Ovary (tissue), 3 donors: ENCODE measurements at regions not wholly inside any gene's neighbourhood (a gene's known extent, or its start where the extent isn't known, plus 50 kb on each side); places are given as distances from the start of the nearest gene placed in this dataset.

Source experiments
- EP300 ChIP-seq: sonication (generic); formaldehyde crosslinking; IDR thresholded peaks from one replicate; pipeline ENCODE4 v1.6.1; 2017; ENCODE audit warnings: antibody characterized with exemption
- POLR2A ChIP-seq: fragments of 450-650 bp; IDR thresholded peaks from one replicate; pipeline ENCODE4 v1.6.1; 2017; ENCODE audit warnings: antibody characterized with exemption, mild to moderate bottlenecking, moderate library complexity
- TF ChIP-seq, protein P1 (sequence below), 3 donors: fragments of 450-650 bp in 2 of 3; fragments of 200-600 bp in 1 of 3; IDR thresholded peaks; one replicate each; pipeline versions ENCODE4 v1.5.1 to v1.8.0; 2016 to 2022; ENCODE audit warnings: antibody characterized with exemption in 3 of 3, mild to moderate bottlenecking in 1 of 3
- donor health status: DM: no; HTN: no; CAD: no.

DNA sequence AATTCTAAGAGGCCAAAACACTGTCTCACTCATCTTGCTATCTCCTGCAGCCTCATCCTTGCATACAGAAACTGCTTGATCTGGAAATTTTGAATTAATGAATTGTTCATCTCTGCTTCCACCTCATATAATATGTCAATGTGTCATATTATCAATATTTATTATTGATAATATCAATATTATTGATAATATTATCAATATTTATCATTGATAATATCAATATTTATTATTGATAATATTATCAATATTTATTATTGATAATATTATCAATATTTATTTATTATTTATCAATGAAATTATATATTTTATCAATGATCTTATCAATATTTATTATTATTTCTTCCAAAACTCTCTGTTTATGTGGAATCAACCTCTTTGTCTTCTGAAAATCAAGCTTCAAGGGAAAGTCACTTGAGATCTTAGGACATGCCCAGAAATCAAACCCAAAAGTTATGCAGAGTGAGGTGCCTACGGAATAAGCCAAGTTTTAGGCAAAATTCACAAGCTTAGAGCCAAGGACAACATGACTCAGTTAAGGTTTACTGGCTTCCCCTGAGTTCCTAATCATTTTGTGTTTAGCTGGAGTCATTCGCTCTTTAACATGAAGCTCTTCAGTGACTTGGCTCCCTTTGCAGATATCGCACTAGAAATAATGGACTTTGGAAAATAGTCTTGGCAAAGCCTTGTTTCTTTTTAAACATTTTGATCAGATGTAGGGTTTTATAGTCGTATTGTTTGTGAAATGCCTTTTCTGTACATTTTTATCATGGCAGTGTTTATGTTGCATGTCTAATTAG is 297.1 kb upstream of the RARB start:
- TF ChIP-seq, protein P1, sequence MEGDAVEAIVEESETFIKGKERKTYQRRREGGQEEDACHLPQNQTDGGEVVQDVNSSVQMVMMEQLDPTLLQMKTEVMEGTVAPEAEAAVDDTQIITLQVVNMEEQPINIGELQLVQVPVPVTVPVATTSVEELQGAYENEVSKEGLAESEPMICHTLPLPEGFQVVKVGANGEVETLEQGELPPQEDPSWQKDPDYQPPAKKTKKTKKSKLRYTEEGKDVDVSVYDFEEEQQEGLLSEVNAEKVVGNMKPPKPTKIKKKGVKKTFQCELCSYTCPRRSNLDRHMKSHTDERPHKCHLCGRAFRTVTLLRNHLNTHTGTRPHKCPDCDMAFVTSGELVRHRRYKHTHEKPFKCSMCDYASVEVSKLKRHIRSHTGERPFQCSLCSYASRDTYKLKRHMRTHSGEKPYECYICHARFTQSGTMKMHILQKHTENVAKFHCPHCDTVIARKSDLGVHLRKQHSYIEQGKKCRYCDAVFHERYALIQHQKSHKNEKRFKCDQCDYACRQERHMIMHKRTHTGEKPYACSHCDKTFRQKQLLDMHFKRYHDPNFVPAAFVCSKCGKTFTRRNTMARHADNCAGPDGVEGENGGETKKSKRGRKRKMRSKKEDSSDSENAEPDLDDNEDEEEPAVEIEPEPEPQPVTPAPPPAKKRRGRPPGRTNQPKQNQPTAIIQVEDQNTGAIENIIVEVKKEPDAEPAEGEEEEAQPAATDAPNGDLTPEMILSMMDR (IDR thresholded peaks at IDR 0.05) = no peak
- TF ChIP-seq POLR2A (no peak), EP300 (no peak)
